MCF 10A (cell line): ENCODE measurements at regions not wholly inside any gene's neighbourhood (a gene's known extent, or its start where the extent isn't known, plus 50 kb on each side); places are given as distances from the start of the nearest gene placed in this dataset.

Source experiments
- BruUV-seq: library from RNA; stranded (reverse); fragments of 400-500 nt; replicated peaks from 2 replicates; lab custom pipeline; 2021; lab: Mats Ljungman, UMichigan
- CTCF ChIA-PET: fragments of 300-600 bp; sonication (Branson Sonifier 250); formaldehyde crosslinking; extraction: SDS; loops from one replicate; lab custom pipeline; 2021; ENCODE audit warnings: antibody characterized with exemption, inconsistent platforms; lab: Yijun Ruan, JAX
- POLR2A ChIA-PET: fragments of 300-600, 350-650 bp; sonication (Branson Sonifier 250); formaldehyde crosslinking; extraction: SDS; loops from one replicate; lab custom pipeline; 2020; ENCODE audit warnings: antibody characterized with exemption, inconsistent platforms; lab: Yijun Ruan, JAX
- DNase-seq: peaks from one replicate; pipeline ENCODE4 v3.0.0-alpha.2; 2018; ENCODE audit not compliant: unreplicated experiment
- H3K27ac Mint-ChIP-seq: one replicate; pipeline ENCODE4 v1.8.0; 2022; ENCODE audit warnings: mild to moderate bottlenecking, low read depth, mixed read lengths; ENCODE audit not compliant: unreplicated experiment
- H3K27me3 Mint-ChIP-seq: one replicate; pipeline ENCODE4 v1.8.0; 2022; ENCODE audit warnings: mixed read lengths; ENCODE audit not compliant: insufficient read depth, unreplicated experiment
- H3K36me3 Mint-ChIP-seq: one replicate; pipeline ENCODE4 v1.8.0; 2022; ENCODE audit warnings: mild to moderate bottlenecking, moderate library complexity, mixed read lengths; ENCODE audit not compliant: insufficient read depth, unreplicated experiment
- H3K4me1 Mint-ChIP-seq: one replicate; pipeline ENCODE4 v1.8.0; 2022; ENCODE audit warnings: mixed read lengths; ENCODE audit not compliant: insufficient read depth, unreplicated experiment
- H3K4me3 Mint-ChIP-seq: one replicate; pipeline ENCODE4 v1.8.0; 2022; ENCODE audit warnings: mild to moderate bottlenecking, moderate library complexity, mixed read lengths; ENCODE audit not compliant: unreplicated experiment
- H3K9me3 Mint-ChIP-seq: one replicate; pipeline ENCODE4 v1.8.0; 2022; ENCODE audit warnings: mixed read lengths; ENCODE audit not compliant: unreplicated experiment
- CTCF ChIP-seq: fragments of 200-600 bp; IDR thresholded peaks from one replicate; pipeline ENCODE4 v1.8.0; 2022; ENCODE audit warnings: antibody characterized with exemption, mild to moderate bottlenecking; ENCODE audit not compliant: unreplicated experiment
- intact Hi-C: fragments of 100-400 bp; cut with micrococcal nuclease; formaldehyde crosslinking; loops from 2 replicates; pipeline ENCODE4 v1.14.1; 2022

- H3K4me1 Mint-ChIP-seq, result no peaks in the 10 kb centered on the region
- intact Hi-C loops, result no loop called here
- H3K27me3 Mint-ChIP-seq, result no peaks in the 10 kb centered on the region
- DNase-seq, result no peak
- no peak overlapping the region for H3K27ac Mint-ChIP-seq
- POLR2A ChIA-PET, result interaction anchor here (0.6 to 1.1 kb wide), 2 partner anchors 75 to 1275 kb away, joined by 3 to 7 read pairs; partner anchors contain the start of gene RCOR3
- H3K36me3 Mint-ChIP-seq, result no peaks in the 10 kb centered on the region
- TF ChIP-seq CTCF, result no peak
- H3K9me3 Mint-ChIP-seq, result no peaks in the 10 kb centered on the region
- H3K4me3 Mint-ChIP-seq, result no peak overlapping the region
- CTCF ChIA-PET, result interaction anchor here (0.5 to 1.1 kb wide), 4 partner anchors 39 to 735 kb away, joined by 3 to 4 read pairs (median 3); no protein-coding TSS in a partner anchor
- no TSS peak for BruUV-seq
Observed at GRCh38 chr1:211183747-211184313, 49.9 kb upstream of the KCNH1 start.
